Prostate gland (tissue), 2 donors: ENCODE measurements at regions not wholly inside any gene's neighbourhood (a gene's known extent, or its start where the extent isn't known, plus 50 kb on each side); places are given as distances from the start of the nearest gene placed in this dataset.

Experiments
- DNase-seq: peaks from one replicate; pipeline ENCODE4 v3.0.0-alpha.2; 2019; ENCODE audit warnings: low spot score
- H3K27ac ChIP-seq, 2 donors: fragments of 200-600 bp; sonication (generic); 2 replicates each; pipeline ENCODE4 v1.5.1; 2017 to 2019
- H3K27me3 ChIP-seq: fragments of 200-600 bp; sonication (generic); replicated peaks from 2 replicates; pipeline ENCODE4 v1.5.1; 2019; ENCODE audit not compliant: insufficient read depth
- H3K36me3 ChIP-seq, 2 donors: fragments of 200-600 bp; sonication (generic); 1 replicate in 1 of 2; 2 replicates in 1 of 2; pipeline versions ENCODE4 v1.5.1 to v1.8.1; 2017 to 2019
- H3K4me1 ChIP-seq: fragments of 200-600 bp; sonication (generic); replicated peaks from 2 replicates; pipeline ENCODE4 v1.5.1; 2019
- H3K4me3 ChIP-seq, 2 donors: fragments of 200-600 bp; sonication (generic); 2 replicates each; pipeline ENCODE4 v1.5.1; 2017 to 2019
- H3K9me3 ChIP-seq: fragments of 200-600 bp; sonication (generic); 2 replicates; pipeline ENCODE4 v1.5.1; 2017
- POLR2A ChIP-seq: fragments of 450-650 bp; IDR thresholded peaks from one replicate; pipeline ENCODE4 v1.6.1; 2016; ENCODE audit warnings: antibody characterized with exemption, mild to moderate bottlenecking
- POLR2AphosphoS5 ChIP-seq: sonication (generic); formaldehyde crosslinking; IDR thresholded peaks from one replicate; pipeline ENCODE4 v1.6.1; 2017; ENCODE audit warnings: antibody characterized with exemption
- WGBS: methylation state at CpG from one replicate; pipeline ENCODE4 v1.1.5; 2018; 5-methylcytosine and 5-hydroxymethylcytosine counted together
- intact Hi-C: fragments of 100-400 bp; cut with DNase I; formaldehyde crosslinking; loops from one replicate; pipeline ENCODE4 v1.14.2; 2022
- TF ChIP-seq, protein P1 (sequence below), 4 experiments: fragments of 200-600 bp in 2 of 4; fragments of 450-650 bp in 2 of 4; sonication (generic) in 2 of 4; IDR thresholded peaks; 1 replicate in 3 of 4; 2 replicates in 1 of 4; pipeline ENCODE4 v1.5.1; 2016 to 2019; ENCODE audit warnings: antibody characterized with exemption in 4 of 4, mild to moderate bottlenecking in 2 of 4, moderate library complexity in 2 of 4

DNA sequence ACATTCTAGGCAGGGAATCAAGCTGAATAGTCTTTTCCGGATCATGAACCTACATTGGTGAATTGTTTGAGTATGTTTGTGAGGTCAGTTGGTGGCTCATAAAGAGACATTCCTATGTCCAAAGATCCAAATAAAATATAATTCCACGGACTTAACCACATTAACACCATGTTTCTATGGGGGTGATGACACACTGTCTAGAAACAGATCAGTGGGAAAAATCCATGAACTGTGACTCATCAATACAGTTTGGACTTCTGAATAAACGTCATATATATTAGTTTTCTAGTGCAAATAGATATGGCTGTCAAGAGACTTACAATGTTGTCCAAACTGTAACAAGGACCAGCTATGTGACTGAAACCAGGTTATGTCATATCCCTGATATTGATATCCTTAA lies 509.9 kb upstream of the TYRP1 start:
- Histone ChIP-seq H3K27ac (no peak overlapping the region), H3K27me3 (no peaks in the 10 kb centered on the region), H3K4me3 (no peak overlapping the region), H3K4me1 (no peaks in the 10 kb centered on the region), H3K9me3 (no peaks in the 10 kb centered on the region), H3K36me3 (no peaks in the 10 kb centered on the region)
- no peak for DNase-seq
- 77% methylated on average over 3 of the region's 3 CpGs for WGBS
- TF ChIP-seq POLR2A (no peak), POLR2AphosphoS5 (no peak)
- TF ChIP-seq, protein P1, sequence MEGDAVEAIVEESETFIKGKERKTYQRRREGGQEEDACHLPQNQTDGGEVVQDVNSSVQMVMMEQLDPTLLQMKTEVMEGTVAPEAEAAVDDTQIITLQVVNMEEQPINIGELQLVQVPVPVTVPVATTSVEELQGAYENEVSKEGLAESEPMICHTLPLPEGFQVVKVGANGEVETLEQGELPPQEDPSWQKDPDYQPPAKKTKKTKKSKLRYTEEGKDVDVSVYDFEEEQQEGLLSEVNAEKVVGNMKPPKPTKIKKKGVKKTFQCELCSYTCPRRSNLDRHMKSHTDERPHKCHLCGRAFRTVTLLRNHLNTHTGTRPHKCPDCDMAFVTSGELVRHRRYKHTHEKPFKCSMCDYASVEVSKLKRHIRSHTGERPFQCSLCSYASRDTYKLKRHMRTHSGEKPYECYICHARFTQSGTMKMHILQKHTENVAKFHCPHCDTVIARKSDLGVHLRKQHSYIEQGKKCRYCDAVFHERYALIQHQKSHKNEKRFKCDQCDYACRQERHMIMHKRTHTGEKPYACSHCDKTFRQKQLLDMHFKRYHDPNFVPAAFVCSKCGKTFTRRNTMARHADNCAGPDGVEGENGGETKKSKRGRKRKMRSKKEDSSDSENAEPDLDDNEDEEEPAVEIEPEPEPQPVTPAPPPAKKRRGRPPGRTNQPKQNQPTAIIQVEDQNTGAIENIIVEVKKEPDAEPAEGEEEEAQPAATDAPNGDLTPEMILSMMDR (IDR thresholded peaks at IDR 0.05), result no peak
- intact Hi-C loops, result no loop called here

DNA sequence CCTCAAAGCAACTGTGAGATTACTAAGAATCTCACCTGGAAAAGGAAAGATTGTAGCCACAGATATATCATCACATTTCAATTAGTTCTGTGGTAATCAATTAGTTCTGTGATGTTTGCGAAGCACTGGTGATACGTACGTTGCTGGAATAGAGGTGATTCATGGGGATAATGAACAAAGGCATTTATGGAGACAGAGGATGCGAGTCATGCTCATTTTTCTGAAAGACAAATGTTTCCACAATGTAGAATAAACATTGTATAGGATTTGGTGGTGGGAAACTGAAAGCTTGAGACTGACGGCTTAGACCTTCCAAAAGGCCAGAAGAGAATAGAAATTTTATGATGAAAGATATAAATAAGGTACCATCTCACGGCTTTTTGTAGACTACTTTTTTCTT lies 507.3 kb upstream of the TYRP1 start:
- intact Hi-C loops, result no loop called here
- Histone ChIP-seq H3K4me3 (no peak overlapping the region), H3K36me3 (no peaks in the 10 kb centered on the region), H3K9me3 (no peaks in the 10 kb centered on the region), H3K27ac (no peak overlapping the region), H3K4me1 (no peaks in the 10 kb centered on the region), H3K27me3 (no peaks in the 10 kb centered on the region)
- DNase-seq, result no peak
- TF ChIP-seq, protein P1 (IDR thresholded peaks at IDR 0.05), result no peak
- TF ChIP-seq POLR2AphosphoS5 (no peak), POLR2A (no peak)
- 65% methylated on average over 6 of the region's 6 CpGs for WGBS

DNA sequence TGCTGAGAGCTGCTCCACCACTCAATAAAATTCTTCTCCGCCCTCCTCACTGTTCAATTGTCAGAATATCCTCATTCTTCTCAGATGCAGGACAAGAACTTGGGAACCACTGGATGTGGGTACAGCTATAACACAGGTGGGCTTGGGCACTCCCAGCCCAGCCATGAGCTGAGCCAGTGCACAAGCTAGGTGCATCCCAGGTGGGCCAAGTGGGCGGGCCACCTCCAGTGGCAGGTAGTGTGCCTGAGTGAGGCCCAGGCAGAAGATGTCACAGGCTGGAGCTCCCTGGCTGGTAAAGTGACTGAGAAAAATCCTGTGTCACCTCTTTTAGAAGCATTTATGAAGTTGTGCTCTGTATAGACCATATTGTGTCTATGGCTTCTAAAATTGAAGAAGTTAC lies 501.6 kb upstream of the TYRP1 start:
- no peak overlapping the region for H3K27ac ChIP-seq
- no peaks in the 10 kb centered on the region for H3K4me1 ChIP-seq
- no peak overlapping the region for H3K4me3 ChIP-seq
- intact Hi-C loops, result no loop called here
- H3K27me3 ChIP-seq, result no peaks in the 10 kb centered on the region
- no peak for DNase-seq
- TF ChIP-seq POLR2AphosphoS5, result no peak
- TF ChIP-seq, protein P1 (IDR thresholded peaks at IDR 0.05), result no peak
- TF ChIP-seq POLR2A, result no peak
- no peaks in the 10 kb centered on the region for H3K9me3 ChIP-seq
- WGBS, result 97% methylated on average over 2 of the region's 2 CpGs
- no peaks in the 10 kb centered on the region for H3K36me3 ChIP-seq

DNA sequence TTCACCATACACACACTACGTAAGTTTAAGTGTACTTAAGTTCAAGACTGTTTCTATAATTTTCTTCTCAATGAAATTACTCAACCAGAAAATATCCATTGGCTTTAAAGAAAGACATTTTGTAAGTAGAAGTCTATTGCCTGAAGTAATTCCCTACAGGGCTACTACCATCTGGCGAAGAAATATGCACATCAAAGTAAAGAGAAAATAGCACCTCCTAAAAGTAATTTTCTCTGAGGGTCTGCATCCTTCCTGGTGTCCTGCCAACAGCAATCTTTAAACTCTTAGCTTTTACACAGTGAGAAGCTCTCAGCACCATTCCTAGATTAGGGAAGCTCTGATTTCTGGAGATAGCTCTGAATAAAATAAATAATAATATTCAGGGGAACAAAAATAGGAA lies 498.5 kb upstream of the TYRP1 start:
- Histone ChIP-seq H3K27ac (no peak overlapping the region), H3K4me1 (no peaks in the 10 kb centered on the region), H3K9me3 (no peaks in the 10 kb centered on the region), H3K27me3 (no peaks in the 10 kb centered on the region), H3K4me3 (no peak overlapping the region), H3K36me3 (no peaks in the 10 kb centered on the region)
- 71% methylated on average over 2 of the region's 2 CpGs for WGBS
- no peak for TF ChIP-seq POLR2AphosphoS5
- intact Hi-C loops, result no loop called here
- DNase-seq, result no peak

DNA sequence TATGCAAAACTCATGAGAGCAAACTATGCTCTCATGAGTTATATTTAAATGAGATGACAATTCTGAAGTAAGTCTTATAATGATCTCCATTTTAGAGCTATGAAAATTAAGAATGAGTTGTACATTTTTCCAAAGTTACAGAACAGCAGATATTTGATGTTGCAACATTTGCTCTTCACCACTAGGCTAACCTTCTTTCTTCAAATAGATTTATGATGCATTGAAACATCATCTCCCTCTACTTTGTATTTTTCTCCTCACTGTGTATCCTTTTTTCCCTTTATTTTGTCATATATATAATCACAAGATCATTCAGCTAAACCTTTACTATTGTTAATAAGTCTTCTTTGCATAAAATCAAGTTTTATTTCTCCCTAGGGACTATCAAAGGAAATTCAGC lies 497.7 kb upstream of the TYRP1 start:
- Histone ChIP-seq H3K4me1 (no peaks in the 10 kb centered on the region), H3K27me3 (no peaks in the 10 kb centered on the region), H3K36me3 (no peaks in the 10 kb centered on the region), H3K27ac (no peak overlapping the region), H3K9me3 (no peaks in the 10 kb centered on the region), H3K4me3 (no peak overlapping the region)
- no peak for DNase-seq
- intact Hi-C loops, result no loop called here
- TF ChIP-seq, protein P1 (IDR thresholded peaks at IDR 0.05), result no peak
- TF ChIP-seq POLR2A (no peak), POLR2AphosphoS5 (no peak)

DNA sequence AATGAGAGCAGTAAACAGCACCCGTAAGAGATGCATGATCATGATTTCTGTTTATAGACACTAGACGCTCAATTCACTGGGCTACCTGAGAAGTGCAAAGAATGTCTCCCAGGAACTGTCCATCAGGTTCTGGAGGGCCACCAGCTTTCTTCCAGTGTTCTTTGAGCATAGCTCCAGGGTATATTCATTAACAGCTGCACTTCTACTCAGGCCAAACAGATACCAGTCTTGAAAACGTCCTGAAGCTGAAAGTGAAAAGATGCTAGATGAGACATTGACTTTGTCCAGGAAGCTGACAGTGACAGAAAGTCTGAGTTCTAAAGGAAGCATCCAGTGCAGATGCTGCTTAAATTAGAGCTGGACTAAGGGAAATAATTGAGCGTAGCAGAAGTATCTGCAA lies 488.7 kb upstream of the TYRP1 start:
- TF ChIP-seq, protein P1 (IDR thresholded peaks at IDR 0.05), result no peak
- no peak for TF ChIP-seq POLR2A
- TF ChIP-seq POLR2AphosphoS5, result no peak
- no peaks in the 10 kb centered on the region for H3K27me3 ChIP-seq
- DNase-seq, result no peak
- H3K36me3 ChIP-seq, result no peaks in the 10 kb centered on the region
- H3K4me1 ChIP-seq, result no peaks in the 10 kb centered on the region
- H3K9me3 ChIP-seq, result no peaks in the 10 kb centered on the region
- H3K4me3 ChIP-seq, result no peak overlapping the region
- no peak overlapping the region for H3K27ac ChIP-seq
- intact Hi-C loops, result no loop called here
- WGBS, result 63% methylated on average over 4 of the region's 4 CpGs
